GM20000 (cell line): ENCODE measurements at regions not wholly inside any gene's neighbourhood (a gene's known extent, or its start where the extent isn't known, plus 50 kb on each side); places are given as distances from the start of the nearest gene placed in this dataset.
"Not testable (repeated sequence)": the region's sequence is repeated elsewhere in the genome, so short reads cannot be mapped to it uniquely, and the experiment has no call there.

Source experiments
- DNase-seq: peaks from one replicate; pipeline ENCODE4 v3.0.0; 2012; ENCODE audit warnings: low spot score
- CTCF ChIP-seq: IDR thresholded peaks from 2 replicates; pipeline ENCODE4 v1.5.1; 2012; ENCODE audit warnings: mild to moderate bottlenecking, control low read depth; ENCODE audit errors: extremely low read depth, missing control alignments

DNA sequence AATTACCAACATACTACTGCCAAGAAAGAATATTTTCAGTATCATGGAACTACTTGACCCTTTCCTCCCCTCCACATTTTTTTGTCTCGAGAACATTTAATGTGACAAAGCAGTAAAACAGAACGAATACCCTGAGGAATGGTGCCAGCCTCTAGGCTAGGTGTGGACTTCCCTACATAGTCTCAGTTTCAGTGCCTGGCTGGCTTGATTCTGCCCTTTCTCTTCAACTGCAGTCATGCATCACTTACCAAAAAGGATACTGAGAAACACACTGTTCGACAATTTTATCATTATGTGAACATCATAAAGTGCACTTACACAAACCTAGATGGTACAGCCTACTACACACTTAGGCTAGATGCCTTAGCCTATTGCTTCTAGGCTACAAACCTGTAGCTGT, 305.3 kb upstream of the HNRNPA3 start:
- no peak for TF ChIP-seq CTCF

GRCh38 chr2:176910828-176911227, 301.8 kb upstream of the HNRNPA3 start:
- peak; percentile 16 for DNase-seq
- TF ChIP-seq CTCF = no peak

More for the DNA sequence above, 305.3 kb upstream of the HNRNPA3 start:
- no peak for DNase-seq

GRCh38 chr2:176913955-176914354, 298.6 kb upstream of the HNRNPA3 start:
- no peak for TF ChIP-seq CTCF
- DNase-seq = no peak

DNA sequence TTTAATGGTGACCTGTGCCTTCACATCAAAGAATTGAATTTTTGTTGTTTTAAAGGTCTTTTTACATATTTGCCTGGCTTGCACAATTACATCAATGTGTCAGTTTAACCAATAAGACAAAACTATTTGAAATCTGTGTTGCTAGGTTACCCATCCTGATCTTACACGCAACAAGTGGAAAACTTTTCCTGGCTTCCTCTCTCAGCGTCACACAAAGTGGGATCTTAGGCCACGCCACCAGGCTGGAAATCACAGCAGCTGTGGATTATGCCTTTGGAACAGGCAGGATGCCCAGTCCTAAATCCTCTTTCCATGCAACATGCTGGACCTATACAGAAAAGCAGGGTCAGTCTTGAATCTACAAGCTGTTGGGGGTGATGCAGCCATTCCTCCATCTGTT, 298.2 kb upstream of the HNRNPA3 start:
- no peak for TF ChIP-seq CTCF
- DNase-seq = no peak

GRCh38 chr2:176922545-176922944, 290.0 kb upstream of the HNRNPA3 start:
- DNase-seq = not testable (repeated sequence)

GRCh38 chr2:176923205-176923604, 289.4 kb upstream of the HNRNPA3 start:
- DNase-seq = no peak
- TF ChIP-seq CTCF = no peak

DNA sequence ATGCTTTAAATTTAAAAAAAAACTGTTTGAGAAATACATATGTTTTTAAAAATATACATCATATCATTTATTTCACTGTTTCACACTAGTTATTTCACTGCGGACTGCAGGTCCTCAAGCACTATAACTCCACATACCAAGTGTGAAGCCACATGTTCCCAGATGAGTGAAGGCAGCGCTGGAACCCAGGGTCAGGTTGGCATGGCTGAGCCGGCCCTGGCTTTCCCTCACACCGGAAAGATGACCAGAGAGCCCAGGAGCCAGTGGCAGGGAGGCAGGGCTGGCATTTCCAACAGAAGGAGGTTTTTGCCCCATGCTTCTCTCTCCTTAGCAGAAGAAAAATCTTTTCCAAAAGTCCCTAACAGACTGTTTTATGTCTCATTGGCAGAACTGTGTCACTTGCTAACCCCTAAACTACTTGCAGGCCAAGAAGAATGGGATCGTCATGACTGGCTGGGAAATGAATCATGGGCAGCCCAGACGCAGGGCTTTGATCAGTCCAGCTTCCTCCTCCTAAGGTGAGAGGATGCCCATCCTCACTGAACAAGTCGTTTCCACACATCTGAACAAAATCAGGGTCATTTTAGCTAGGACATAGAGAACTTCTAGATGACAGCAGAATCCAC, 287.6 kb upstream of the HNRNPA3 start:
- no peak for DNase-seq
- no peak for TF ChIP-seq CTCF

- DNase-seq = no peak
- no peak for TF ChIP-seq CTCF
These were observed 286.1 kb upstream of the HNRNPA3 start for GRCh38 chr2:176926453-176926852.

- DNase-seq = not testable (repeated sequence)
These were observed 283.2 kb upstream of the HNRNPA3 start for GRCh38 chr2:176929387-176929786.
